COLO668 (cell line): ENCODE measurements at regions not wholly inside any gene's neighbourhood (a gene's known extent, or its start where the extent isn't known, plus 50 kb on each side); places are given as distances from the start of the nearest gene placed in this dataset.

Experiments used
- DNase-seq: peaks from one replicate; lab custom pipeline; 2025; ENCODE audit not compliant: unreplicated experiment; lab: John Stamatoyannopoulos, UW

DNA sequence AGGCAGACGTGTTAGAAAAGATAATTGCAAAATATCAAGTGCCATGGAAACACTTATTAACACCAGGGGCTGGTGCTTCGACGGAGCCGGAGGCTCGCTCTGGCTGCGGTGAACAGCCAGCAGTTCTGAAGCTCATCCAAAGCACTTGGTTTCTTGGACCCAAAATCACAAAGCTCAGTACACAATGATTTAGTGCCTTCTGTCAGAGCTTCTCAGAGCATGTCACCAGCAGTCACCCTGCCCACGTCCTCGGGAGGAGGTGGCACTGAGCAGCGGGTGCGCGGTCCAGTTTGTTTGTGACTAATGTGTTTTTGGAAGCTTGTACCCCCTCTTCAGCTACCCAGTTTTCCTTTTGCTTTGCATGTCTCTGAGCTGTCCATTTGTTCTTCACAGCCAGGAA lies 58.7 kb upstream of the KIRREL3 start:
- no peak for DNase-seq

GRCh38 chr11:127058524-127058923 lies 58.0 kb upstream of the KIRREL3 start:
- DNase-seq, result no peak

DNA sequence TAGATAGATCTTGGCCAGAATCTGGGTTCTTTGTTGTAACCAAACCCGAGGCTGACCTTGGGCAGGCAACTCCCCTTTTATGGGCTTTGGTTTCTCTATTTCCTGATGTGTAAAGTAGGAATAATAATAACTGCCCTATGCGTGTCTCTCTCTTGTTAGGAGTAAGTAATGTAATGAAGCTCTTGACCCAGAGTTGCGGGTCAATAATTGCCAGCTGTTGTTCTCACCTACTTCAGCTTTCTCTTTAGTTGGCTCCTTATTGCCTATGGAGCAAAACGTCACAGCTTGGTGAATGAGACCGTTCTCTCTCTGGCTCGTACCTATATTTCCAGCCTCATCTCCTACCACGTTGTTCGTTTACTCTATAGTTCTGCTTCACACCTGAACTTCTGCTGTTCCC lies 56.6 kb upstream of the KIRREL3 start:
- DNase-seq, result peak; percentile 16

DNA sequence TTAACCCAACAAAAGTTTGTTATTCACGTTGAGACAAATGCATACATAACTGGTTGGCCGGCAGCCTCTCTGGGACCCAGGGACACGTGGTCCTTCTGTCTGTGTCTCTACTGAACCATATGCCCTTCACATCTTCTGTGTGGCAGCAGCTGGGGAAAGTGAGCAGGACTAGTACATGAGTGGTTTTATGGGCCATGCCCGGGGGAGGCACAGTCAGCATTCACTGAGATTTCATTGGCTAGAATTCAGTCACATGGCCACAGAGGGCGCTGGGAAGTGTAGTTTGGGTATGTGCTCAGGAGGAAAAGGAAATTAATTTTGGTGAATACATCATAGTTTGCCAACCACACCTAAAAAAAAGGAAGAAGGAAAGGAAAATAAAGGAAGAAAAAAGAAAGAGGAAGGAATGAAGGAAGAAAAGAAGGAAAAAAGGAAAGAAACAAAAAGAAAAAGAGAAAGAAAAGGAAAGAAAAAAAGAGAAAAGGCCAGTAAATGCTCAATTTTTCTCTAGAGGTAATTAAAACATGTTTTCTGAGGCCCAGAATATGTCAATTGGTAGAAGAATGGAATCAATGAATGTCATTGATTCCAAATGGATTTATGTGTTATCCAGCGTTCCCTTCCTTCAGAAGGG lies 55.9 kb upstream of the KIRREL3 start:
- no peak for DNase-seq

DNA sequence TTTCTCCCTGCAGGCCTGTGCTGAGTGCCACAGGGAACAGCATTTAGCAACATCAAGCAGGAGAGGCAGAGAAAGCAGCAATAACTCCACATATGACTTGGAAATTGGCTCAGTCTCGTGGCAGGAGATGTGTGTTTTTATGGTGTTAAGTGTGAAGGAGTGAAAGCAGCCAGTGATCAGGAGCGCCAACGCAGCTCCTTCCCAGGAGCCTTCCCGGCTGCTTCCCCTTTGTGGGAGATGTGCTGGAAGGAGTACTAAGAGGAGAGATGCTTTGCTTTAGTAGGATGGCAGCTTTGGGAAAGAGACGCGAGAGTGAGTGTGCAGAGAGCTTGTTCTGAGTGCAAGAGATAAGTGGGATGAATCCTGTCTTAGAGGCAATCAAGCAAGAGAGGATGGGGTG lies 54.7 kb upstream of the KIRREL3 start:
- no peak for DNase-seq

- DNase-seq, result no peak
Observed at GRCh38 chr11:127054153-127054552, 53.6 kb upstream of the KIRREL3 start.

- no peak for DNase-seq
Observed at GRCh38 chr11:127052404-127052803, 51.8 kb upstream of the KIRREL3 start.
